DOHH2 (cell line): ENCODE measurements at regions not wholly inside any gene's neighbourhood (a gene's known extent, or its start where the extent isn't known, plus 50 kb on each side); places are given as distances from the start of the nearest gene placed in this dataset.

Experiments
- H3F3A ChIP-seq: fragments of 200-600 bp; sonication (generic), shearing (Covaris generic); 2 replicates; pipeline ENCODE4 v1.6.0; 2016; ENCODE audit warnings: antibody characterized with exemption, mild to moderate bottlenecking; ENCODE audit not compliant: control insufficient read depth, insufficient read depth
- H3K27ac ChIP-seq: fragments of 200-600 bp; sonication (generic); 2 replicates; pipeline ENCODE4 v1.5.1; 2014; ENCODE audit warnings: low read depth, mild to moderate bottlenecking, low read length, moderate library complexity
- H3K27me3 ChIP-seq: fragments of 200-600 bp; sonication (generic); 2 replicates; pipeline ENCODE4 v1.6.1; 2014; ENCODE audit warnings: mild to moderate bottlenecking, low read length, mixed read lengths; ENCODE audit not compliant: control insufficient read depth
- H3K36me3 ChIP-seq: fragments of 200-600 bp; sonication (generic); 2 replicates; pipeline ENCODE4 v1.6.1; 2014; ENCODE audit warnings: mild to moderate bottlenecking, low read length, moderate library complexity, mixed read lengths; ENCODE audit not compliant: control insufficient read depth
- H3K4me1 ChIP-seq: fragments of 200-600 bp; sonication (generic); 2 replicates; pipeline ENCODE4 v1.6.1; 2014; ENCODE audit warnings: mild to moderate bottlenecking, low read length, mixed read lengths; ENCODE audit not compliant: control insufficient read depth
- H3K4me2 ChIP-seq: fragments of 200-600 bp; sonication (generic); 2 replicates; pipeline ENCODE4 v1.6.0; 2014; ENCODE audit warnings: mild to moderate bottlenecking, low read length, moderate library complexity
- H3K4me3 ChIP-seq: fragments of 200-600 bp; sonication (generic); 2 replicates; pipeline ENCODE4 v1.5.1; 2014; ENCODE audit warnings: mild to moderate bottlenecking, low read length, mixed read lengths
- H3K79me2 ChIP-seq: fragments of 200-600 bp; sonication (generic); 2 replicates; pipeline ENCODE4 v1.6.1; 2014; ENCODE audit warnings: mild to moderate bottlenecking, low read length, mixed read lengths; ENCODE audit not compliant: control insufficient read depth
- H3K9me2 ChIP-seq: fragments of 200-600 bp; sonication (generic); replicated peaks from 2 replicates; pipeline ENCODE4 v1.6.1; 2014; ENCODE audit warnings: mild to moderate bottlenecking, low read length, mixed read lengths; ENCODE audit not compliant: control insufficient read depth
- H3K9me3 ChIP-seq: fragments of 200-600 bp; sonication (generic); 2 replicates; pipeline ENCODE4 v1.6.1; 2014; ENCODE audit warnings: antibody characterized with exemption, low read length, mixed read lengths; ENCODE audit not compliant: control insufficient read depth, insufficient read depth
- H4K20me1 ChIP-seq: fragments of 200-600 bp; sonication (generic); 2 replicates; pipeline ENCODE4 v1.6.0; 2014; ENCODE audit warnings: low read depth, mild to moderate bottlenecking, antibody characterized with exemption, low read length, moderate library complexity; ENCODE audit not compliant: control insufficient read depth, insufficient read depth
- EZH2phosphoT487 ChIP-seq: fragments of 200-600 bp; sonication (generic); IDR thresholded peaks from 2 replicates; pipeline ENCODE4 v1.6.1; 2017; ENCODE audit warnings: borderline replicate concordance, mild to moderate bottlenecking, antibody characterized with exemption, low read length, moderate library complexity, mixed read lengths
- TF ChIP-seq, protein P1 (sequence below): fragments of 200-600 bp; sonication (generic); IDR thresholded peaks from one replicate; pipeline ENCODE4 v1.5.1; 2014; ENCODE audit warnings: antibody characterized with exemption, mild to moderate bottlenecking, low read depth, low read length; ENCODE audit not compliant: poor library complexity, severe bottlenecking

DNA sequence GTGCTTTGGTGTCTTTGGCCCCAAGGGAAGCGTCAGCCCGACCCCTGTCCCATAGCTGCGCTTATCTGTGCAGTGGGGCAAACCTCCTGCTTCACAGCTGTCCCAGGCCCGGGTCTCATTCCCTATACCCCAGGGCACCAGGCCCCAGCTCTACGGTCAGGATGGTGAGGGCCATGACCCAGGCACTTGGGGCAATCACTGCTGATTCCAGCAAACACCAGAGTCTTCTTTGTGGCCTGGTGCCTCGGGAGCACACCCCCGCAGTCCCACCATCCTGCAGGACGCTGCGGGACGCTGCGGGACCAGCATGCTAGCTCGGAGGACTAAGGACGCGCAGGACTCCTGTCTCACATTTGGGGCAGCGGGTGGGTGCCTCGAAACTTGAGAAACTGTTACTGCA is 116.9 kb upstream of the HDAC4 start:
- H3K9me2 ChIP-seq = no peaks in the 10 kb centered on the region
- no peak for TF ChIP-seq EZH2phosphoT487
- no peaks in the 10 kb centered on the region for H3K36me3 ChIP-seq
- no peaks in the 10 kb centered on the region for H4K20me1 ChIP-seq
- no peaks in the 10 kb centered on the region for H3K79me2 ChIP-seq
- no peak overlapping the region for H3K27ac ChIP-seq
- no peaks in the 10 kb centered on the region for H3K4me1 ChIP-seq
- no peak overlapping the region for H3K4me2 ChIP-seq
- H3K4me3 ChIP-seq = no peak overlapping the region
- no peaks in the 10 kb centered on the region for H3K27me3 ChIP-seq
- no peaks in the 10 kb centered on the region for H3F3A ChIP-seq
- no peaks in the 10 kb centered on the region for H3K9me3 ChIP-seq

DNA sequence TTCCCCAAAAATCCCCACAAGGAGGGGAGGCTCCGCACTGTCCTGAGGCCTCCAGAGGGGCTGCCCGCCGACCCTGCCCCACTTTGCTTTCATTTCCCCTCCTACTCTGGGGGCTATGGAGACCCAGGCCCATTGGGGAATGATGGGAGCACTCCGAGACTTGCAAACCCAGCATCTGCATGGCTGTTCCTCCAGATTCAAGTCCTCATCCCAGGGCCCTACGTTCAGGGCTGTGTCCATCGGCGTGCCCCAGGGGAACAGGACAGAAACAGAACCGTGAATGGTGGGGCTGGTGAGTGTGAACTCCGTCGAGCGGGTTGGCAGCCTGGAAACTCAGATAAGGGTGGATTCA is 116.1 kb upstream of the HDAC4 start:
- no peaks in the 10 kb centered on the region for H4K20me1 ChIP-seq
- no peaks in the 10 kb centered on the region for H3K36me3 ChIP-seq
- H3F3A ChIP-seq = no peaks in the 10 kb centered on the region
- H3K4me3 ChIP-seq = no peak overlapping the region
- H3K9me3 ChIP-seq = no peaks in the 10 kb centered on the region
- no peak overlapping the region for H3K4me2 ChIP-seq
- no peaks in the 10 kb centered on the region for H3K27me3 ChIP-seq
- no peaks in the 10 kb centered on the region for H3K4me1 ChIP-seq
- H3K27ac ChIP-seq = no peak overlapping the region
- TF ChIP-seq, protein P1, sequence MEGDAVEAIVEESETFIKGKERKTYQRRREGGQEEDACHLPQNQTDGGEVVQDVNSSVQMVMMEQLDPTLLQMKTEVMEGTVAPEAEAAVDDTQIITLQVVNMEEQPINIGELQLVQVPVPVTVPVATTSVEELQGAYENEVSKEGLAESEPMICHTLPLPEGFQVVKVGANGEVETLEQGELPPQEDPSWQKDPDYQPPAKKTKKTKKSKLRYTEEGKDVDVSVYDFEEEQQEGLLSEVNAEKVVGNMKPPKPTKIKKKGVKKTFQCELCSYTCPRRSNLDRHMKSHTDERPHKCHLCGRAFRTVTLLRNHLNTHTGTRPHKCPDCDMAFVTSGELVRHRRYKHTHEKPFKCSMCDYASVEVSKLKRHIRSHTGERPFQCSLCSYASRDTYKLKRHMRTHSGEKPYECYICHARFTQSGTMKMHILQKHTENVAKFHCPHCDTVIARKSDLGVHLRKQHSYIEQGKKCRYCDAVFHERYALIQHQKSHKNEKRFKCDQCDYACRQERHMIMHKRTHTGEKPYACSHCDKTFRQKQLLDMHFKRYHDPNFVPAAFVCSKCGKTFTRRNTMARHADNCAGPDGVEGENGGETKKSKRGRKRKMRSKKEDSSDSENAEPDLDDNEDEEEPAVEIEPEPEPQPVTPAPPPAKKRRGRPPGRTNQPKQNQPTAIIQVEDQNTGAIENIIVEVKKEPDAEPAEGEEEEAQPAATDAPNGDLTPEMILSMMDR = no peak
- no peak for TF ChIP-seq EZH2phosphoT487
- H3K79me2 ChIP-seq = no peaks in the 10 kb centered on the region
- H3K9me2 ChIP-seq = no peaks in the 10 kb centered on the region

DNA sequence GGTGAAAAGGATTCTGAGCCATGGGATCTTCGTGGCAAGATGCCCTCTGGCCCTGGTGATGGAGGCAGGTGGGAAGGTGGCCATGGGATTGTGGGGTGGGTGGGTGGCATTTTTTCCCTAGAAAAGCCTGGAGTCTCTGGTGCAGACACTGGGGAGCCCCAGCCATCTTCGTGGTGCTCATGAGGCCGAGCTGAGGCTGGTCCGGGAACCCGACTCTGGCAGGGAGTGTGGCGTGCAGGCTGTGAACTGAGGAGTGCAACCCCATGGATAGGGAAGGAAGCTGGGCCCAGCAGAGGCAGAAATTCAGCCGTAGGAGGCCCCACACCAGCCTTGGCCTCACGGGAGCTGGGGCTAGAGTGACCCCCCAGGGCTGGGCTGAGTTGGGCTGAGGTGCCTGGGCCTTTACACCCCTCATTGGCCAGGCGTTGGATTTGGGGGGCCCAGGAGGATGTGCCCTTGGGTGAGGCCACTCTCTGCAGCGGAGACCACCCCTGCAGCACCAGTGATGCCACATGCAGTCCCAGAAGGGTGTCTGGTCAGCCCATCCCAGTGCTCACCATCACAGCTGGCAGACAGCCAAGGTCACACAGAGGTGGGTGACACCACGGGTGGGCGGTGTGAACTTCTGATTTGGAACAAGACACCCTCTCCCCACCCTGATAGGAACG is 115.6 kb upstream of the HDAC4 start:
- H3K4me3 ChIP-seq = no peak overlapping the region
- H3K27me3 ChIP-seq = no peaks in the 10 kb centered on the region
- H3K36me3 ChIP-seq = no peaks in the 10 kb centered on the region
- H3K79me2 ChIP-seq = no peaks in the 10 kb centered on the region
- H4K20me1 ChIP-seq = no peaks in the 10 kb centered on the region
- H3F3A ChIP-seq = no peaks in the 10 kb centered on the region
- no peaks in the 10 kb centered on the region for H3K4me1 ChIP-seq
- no peaks in the 10 kb centered on the region for H3K9me3 ChIP-seq
- TF ChIP-seq, protein P1 = no peak
- TF ChIP-seq EZH2phosphoT487 = no peak
- no peak overlapping the region for H3K4me2 ChIP-seq
- no peak overlapping the region for H3K27ac ChIP-seq
- H3K9me2 ChIP-seq = no peaks in the 10 kb centered on the region

DNA sequence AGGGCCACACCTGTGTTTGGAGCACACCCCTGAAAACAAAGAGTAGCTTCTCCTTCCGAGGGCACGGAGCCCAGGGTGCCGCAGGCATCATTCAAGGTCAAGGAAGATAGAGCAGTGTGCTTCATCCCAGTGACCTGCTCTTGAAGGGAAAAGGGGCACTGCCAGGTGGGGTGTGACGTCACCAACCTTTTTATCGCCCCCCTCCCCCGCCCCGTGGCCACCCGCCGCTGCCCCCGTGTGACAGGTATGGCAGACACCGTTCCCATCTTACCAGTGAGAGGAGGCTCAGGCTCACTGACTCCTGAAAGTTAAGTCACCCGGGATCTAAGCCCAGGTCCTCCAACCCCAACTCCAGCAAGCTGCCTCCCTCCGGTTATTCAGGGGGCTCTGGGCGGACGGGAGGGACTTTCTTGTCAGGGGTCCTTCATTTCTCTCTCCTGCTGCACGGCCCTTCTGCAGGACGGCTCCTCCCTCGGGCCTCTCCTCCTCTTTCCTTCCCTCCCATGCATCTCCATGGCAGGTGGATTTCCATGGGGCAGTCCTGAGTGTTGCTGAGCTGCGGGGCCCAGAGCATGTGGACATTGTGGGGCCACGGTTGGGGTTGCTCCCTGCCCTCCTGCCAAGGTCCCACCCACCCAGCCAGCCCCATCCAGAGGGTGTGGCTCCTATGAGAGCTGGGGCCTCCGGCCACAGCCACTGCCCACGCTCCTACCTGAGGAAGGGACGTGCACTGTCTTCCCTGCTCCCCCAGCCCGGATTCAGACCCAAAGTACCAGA is 114.1 kb upstream of the HDAC4 start:
- no peak for TF ChIP-seq EZH2phosphoT487
- TF ChIP-seq, protein P1 = no peak
- Histone ChIP-seq H3K4me2 (no peak overlapping the region), H3K9me3 (no peaks in the 10 kb centered on the region)

More for the DNA sequence above, 114.1 kb upstream of the HDAC4 start:
- Histone ChIP-seq H3K4me3 (no peak overlapping the region), H3F3A (no peaks in the 10 kb centered on the region), H4K20me1 (no peaks in the 10 kb centered on the region), H3K36me3 (no peaks in the 10 kb centered on the region), H3K9me2 (no peaks in the 10 kb centered on the region), H3K79me2 (no peaks in the 10 kb centered on the region), H3K27ac (no peak overlapping the region), H3K4me1 (no peaks in the 10 kb centered on the region), H3K27me3 (no peaks in the 10 kb centered on the region)
